GM19452 (cell line): ENCODE measurements at regions not wholly inside any gene's neighbourhood (a gene's known extent, or its start where the extent isn't known, plus 50 kb on each side); places are given as distances from the start of the nearest gene placed in this dataset.
"Not testable (repeated sequence)": the region's sequence is repeated elsewhere in the genome, so short reads cannot be mapped to it uniquely, and the experiment has no call there.

Experiments used
- ATAC-seq: cut with Tn5 transposase; IDR thresholded peaks from one replicate; pipeline ENCODE4 v1.9.1; 2021; ENCODE audit not compliant: unreplicated experiment

GRCh38 chr4:103892586-103892985 lies 172.8 kb upstream of the TACR3 start:
- no peak for ATAC-seq

GRCh38 chr4:103887191-103887590 lies 167.4 kb upstream of the TACR3 start:
- no peak for ATAC-seq

GRCh38 chr4:103885152-103885551 lies 165.4 kb upstream of the TACR3 start:
- ATAC-seq, result no peak

- ATAC-seq, result no peak
These were observed 147.5 kb upstream of the TACR3 start for GRCh38 chr4:103867311-103867710.

- ATAC-seq, result no peak
These were observed 133.8 kb upstream of the TACR3 start for GRCh38 chr4:103853627-103854026.

GRCh38 chr4:103853146-103853545 lies 133.4 kb upstream of the TACR3 start:
- ATAC-seq, result no peak

- ATAC-seq, result no peak
These were observed 125.3 kb upstream of the TACR3 start for GRCh38 chr4:103845075-103845474.

- ATAC-seq, result no peak
These were observed 123.0 kb upstream of the TACR3 start for GRCh38 chr4:103842637-103843239.

- no peak for ATAC-seq
These were observed 122.3 kb upstream of the TACR3 start for GRCh38 chr4:103842076-103842475.

- ATAC-seq, result not testable (repeated sequence)
These were observed 90.5 kb upstream of the TACR3 start for GRCh38 chr4:103810308-103810707.

- no peak for ATAC-seq
These were observed 83.0 kb upstream of the TACR3 start for GRCh38 chr4:103802766-103803165.

GRCh38 chr4:103787057-103787456 lies 67.3 kb upstream of the TACR3 start:
- ATAC-seq, result no peak

GRCh38 chr4:103786593-103786992 lies 66.8 kb upstream of the TACR3 start:
- ATAC-seq, result no peak

- ATAC-seq, result peak; percentile 72
These were observed 66.2 kb upstream of the TACR3 start for GRCh38 chr4:103786014-103786413.

GRCh38 chr4:103778221-103778620 lies 58.4 kb upstream of the TACR3 start:
- ATAC-seq, result no peak

- ATAC-seq, result no peak
These were observed 54.6 kb upstream of the TACR3 start for GRCh38 chr4:103774326-103774825.

GRCh38 chr4:103773691-103774231 lies 54.0 kb upstream of the TACR3 start:
- ATAC-seq, result no peak
